ENCODE measurements at regions not wholly inside any gene's neighbourhood (a gene's known extent, or its start where the extent isn't known, plus 50 kb on each side); places are given as distances from the start of the nearest gene placed in this dataset.

- Histone ChIP-seq H3K4me1 (ENCODE audit: insufficient read depth) (peaks cover 5% of the 10 kb centered on the region), H3K36me3 (ENCODE audit: insufficient read depth) (no peaks in the 10 kb centered on the region), H3K9me2 (ENCODE audit: insufficient read depth) (no peaks in the 10 kb centered on the region), H2AFZ (no peak overlapping the region), H4K20me1 (replicated peaks; ENCODE audit: insufficient read depth) (no peaks in the 10 kb centered on the region), H3K4me2 (no peak overlapping the region), H3K27me3 (ENCODE audit: insufficient read depth) (peaks cover 43% of the 10 kb centered on the region), H3K79me2 (replicated peaks; ENCODE audit: insufficient read depth) (no peaks in the 10 kb centered on the region), H3F3A (replicated peaks; ENCODE audit: low read depth) (peaks cover 13% of the 10 kb centered on the region; the same call in 1 of the 2 replicates), H3K27ac (ENCODE audit: low read depth) (no peak overlapping the region), H3K4me3 (no peak overlapping the region)
- no peak overlapping the region for H3K27ac Mint-ChIP-seq
- TF ChIP-seq EZH2 (IDR thresholded peaks at IDR 0.05; ENCODE audit: low read depth, unreplicated experiment): no peak
- no peak for TF ChIP-seq EZH2phosphoT487 (IDR thresholded peaks at IDR 0.05; ENCODE audit: unreplicated experiment)
- no peak for TF ChIP-seq ZNF462 (CRISPR knock-in tag; IDR thresholded peaks at IDR 0.05)
- TF ChIP-seq POLR2AphosphoS5 (IDR thresholded peaks at IDR 0.05; ENCODE audit: low read depth): no peak
- DNase-seq (ENCODE audit: low spot score): no peak
- peaks cover 39% of the 10 kb centered on the region for H3K27me3 Mint-ChIP-seq (ENCODE audit: insufficient read depth, low read depth, poor library complexity)
- H3K4me3 Mint-ChIP-seq: no peak overlapping the region; the same call in 2 of the 3 replicates
- ATAC-seq: no peak
- H3K36me3 Mint-ChIP-seq (ENCODE audit: low read depth): no peaks in the 10 kb centered on the region
- H3K9me3 Mint-ChIP-seq: no peaks in the 10 kb centered on the region
- H3K4me1 Mint-ChIP-seq: peaks cover 10% of the 10 kb centered on the region
Measured at GRCh38 chr15:66840615-66841390, 138.8 kb downstream of the SMAD6 start.

All from GM23338 (cell line).